Parathyroid adenoma (tissue), 2 donors: ENCODE measurements at regions not wholly inside any gene's neighbourhood (a gene's known extent, or its start where the extent isn't known, plus 50 kb on each side); places are given as distances from the start of the nearest gene placed in this dataset.

Source experiments
- H2AFZ ChIP-seq: fragments of 300-600 bp; sonication (generic); one replicate; pipeline ENCODE4 v1.7.0; 2017; ENCODE audit warnings: antibody characterized with exemption, mild to moderate bottlenecking
- H3K27ac ChIP-seq: fragments of 300-600 bp; sonication (generic); one replicate; pipeline ENCODE4 v1.7.0; 2017
- H3K27me3 ChIP-seq: fragments of 300-600 bp; sonication (generic); one replicate; pipeline ENCODE4 v1.7.0; 2017; ENCODE audit warnings: low read length; ENCODE audit not compliant: control insufficient read depth, insufficient read depth
- H3K36me3 ChIP-seq: fragments of 300-600 bp; sonication (generic); one replicate; pipeline ENCODE4 v1.7.0; 2017; ENCODE audit warnings: low read length; ENCODE audit not compliant: control insufficient read depth, insufficient read depth
- H3K4me1 ChIP-seq: fragments of 300-600 bp; sonication (generic); one replicate; pipeline ENCODE4 v1.7.0; 2017; ENCODE audit warnings: control low read depth
- H3K4me2 ChIP-seq: fragments of 300-600 bp; sonication (generic); one replicate; pipeline ENCODE4 v1.7.0; 2017; ENCODE audit warnings: low read length
- H3K4me3 ChIP-seq: fragments of 300-600 bp; sonication (generic); one replicate; pipeline ENCODE4 v1.7.0; 2017; ENCODE audit warnings: low read depth, low read length
- H3K79me2 ChIP-seq: fragments of 300-600 bp; sonication (generic); one replicate; pipeline ENCODE4 v1.7.0; 2017; ENCODE audit warnings: control low read depth
- H3K9ac ChIP-seq: fragments of 300-600 bp; sonication (generic); one replicate; pipeline ENCODE4 v1.7.0; 2017; ENCODE audit warnings: mild to moderate bottlenecking
- H3K9me3 ChIP-seq: fragments of 300-600 bp; sonication (generic); one replicate; pipeline ENCODE4 v1.7.0; 2017; ENCODE audit warnings: low read length; ENCODE audit not compliant: control insufficient read depth
- TF ChIP-seq, protein P1 (sequence below): fragments of 300-600 bp; sonication (generic); IDR thresholded peaks from one replicate; pipeline ENCODE4 v1.7.0; 2017; ENCODE audit warnings: antibody characterized with exemption, mild to moderate bottlenecking
- donor health status: primary hyperparathyroidism.

GRCh38 chr5:61882901-61883500 is 423.0 kb upstream of the KIF2A start:
- Histone ChIP-seq H2AFZ (no peak overlapping the region), H3K27ac (no peak overlapping the region), H3K4me1 (no peaks in the 10 kb centered on the region), H3K9me3 (no peaks in the 10 kb centered on the region), H3K9ac (no peak overlapping the region), H3K4me2 (no peak overlapping the region), H3K27me3 (no peaks in the 10 kb centered on the region), H3K4me3 (no peak overlapping the region), H3K79me2 (no peaks in the 10 kb centered on the region), H3K36me3 (no peaks in the 10 kb centered on the region)
- TF ChIP-seq, protein P1, sequence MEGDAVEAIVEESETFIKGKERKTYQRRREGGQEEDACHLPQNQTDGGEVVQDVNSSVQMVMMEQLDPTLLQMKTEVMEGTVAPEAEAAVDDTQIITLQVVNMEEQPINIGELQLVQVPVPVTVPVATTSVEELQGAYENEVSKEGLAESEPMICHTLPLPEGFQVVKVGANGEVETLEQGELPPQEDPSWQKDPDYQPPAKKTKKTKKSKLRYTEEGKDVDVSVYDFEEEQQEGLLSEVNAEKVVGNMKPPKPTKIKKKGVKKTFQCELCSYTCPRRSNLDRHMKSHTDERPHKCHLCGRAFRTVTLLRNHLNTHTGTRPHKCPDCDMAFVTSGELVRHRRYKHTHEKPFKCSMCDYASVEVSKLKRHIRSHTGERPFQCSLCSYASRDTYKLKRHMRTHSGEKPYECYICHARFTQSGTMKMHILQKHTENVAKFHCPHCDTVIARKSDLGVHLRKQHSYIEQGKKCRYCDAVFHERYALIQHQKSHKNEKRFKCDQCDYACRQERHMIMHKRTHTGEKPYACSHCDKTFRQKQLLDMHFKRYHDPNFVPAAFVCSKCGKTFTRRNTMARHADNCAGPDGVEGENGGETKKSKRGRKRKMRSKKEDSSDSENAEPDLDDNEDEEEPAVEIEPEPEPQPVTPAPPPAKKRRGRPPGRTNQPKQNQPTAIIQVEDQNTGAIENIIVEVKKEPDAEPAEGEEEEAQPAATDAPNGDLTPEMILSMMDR, result no peak

GRCh38 chr5:61884252-61884855 is 421.7 kb upstream of the KIF2A start:
- TF ChIP-seq, protein P1, result no peak
- Histone ChIP-seq H3K9me3 (no peaks in the 10 kb centered on the region), H2AFZ (no peak overlapping the region), H3K27ac (no peak overlapping the region), H3K4me2 (no peak overlapping the region), H3K4me3 (no peak overlapping the region), H3K4me1 (no peaks in the 10 kb centered on the region), H3K9ac (no peak overlapping the region), H3K36me3 (no peaks in the 10 kb centered on the region), H3K27me3 (no peaks in the 10 kb centered on the region), H3K79me2 (no peaks in the 10 kb centered on the region)

DNA sequence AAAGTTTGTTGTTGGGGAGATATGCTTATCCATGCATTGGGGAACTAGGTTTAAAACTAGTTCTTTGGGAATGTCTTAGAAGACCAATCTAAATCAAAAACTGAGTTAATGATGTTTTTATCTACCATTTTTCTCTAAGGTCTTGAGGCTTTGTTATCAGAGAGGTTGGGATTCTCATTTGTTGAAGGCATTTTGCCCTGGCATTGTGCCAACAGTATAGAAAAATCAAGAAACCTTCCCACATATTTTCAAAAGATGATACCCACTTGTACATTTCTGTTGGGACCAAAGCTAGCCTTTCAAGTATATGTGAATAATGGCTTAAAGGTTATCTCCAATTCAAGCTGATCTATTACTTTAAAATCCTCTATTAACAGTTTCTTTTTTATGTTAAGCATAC is 419.8 kb upstream of the KIF2A start:
- H3K79me2 ChIP-seq, result no peaks in the 10 kb centered on the region
- H3K27me3 ChIP-seq, result no peaks in the 10 kb centered on the region
- H3K36me3 ChIP-seq, result no peaks in the 10 kb centered on the region
- H3K9ac ChIP-seq, result no peak overlapping the region
- no peak overlapping the region for H3K4me3 ChIP-seq
- no peak overlapping the region for H2AFZ ChIP-seq
- TF ChIP-seq, protein P1, result no peak
- no peak overlapping the region for H3K4me2 ChIP-seq
- H3K9me3 ChIP-seq, result no peaks in the 10 kb centered on the region
- no peak overlapping the region for H3K27ac ChIP-seq
- H3K4me1 ChIP-seq, result no peaks in the 10 kb centered on the region

- no peaks in the 10 kb centered on the region for H3K36me3 ChIP-seq
- no peaks in the 10 kb centered on the region for H3K4me1 ChIP-seq
- TF ChIP-seq, protein P1, result no peak
- no peak overlapping the region for H3K4me3 ChIP-seq
- H3K27ac ChIP-seq, result no peak overlapping the region
- no peaks in the 10 kb centered on the region for H3K27me3 ChIP-seq
- no peak overlapping the region for H2AFZ ChIP-seq
- H3K4me2 ChIP-seq, result no peak overlapping the region
- no peak overlapping the region for H3K9ac ChIP-seq
- H3K9me3 ChIP-seq, result no peaks in the 10 kb centered on the region
- H3K79me2 ChIP-seq, result no peaks in the 10 kb centered on the region
Measured at GRCh38 chr5:61887271-61887670, 418.7 kb upstream of the KIF2A start.

- Histone ChIP-seq H3K4me3 (no peak overlapping the region), H3K9ac (no peak overlapping the region), H2AFZ (no peak overlapping the region), H3K79me2 (no peaks in the 10 kb centered on the region), H3K9me3 (no peaks in the 10 kb centered on the region), H3K27ac (no peak overlapping the region), H3K36me3 (no peaks in the 10 kb centered on the region), H3K4me1 (no peaks in the 10 kb centered on the region), H3K4me2 (no peak overlapping the region), H3K27me3 (no peaks in the 10 kb centered on the region)
- TF ChIP-seq, protein P1, result no peak
Measured at GRCh38 chr5:61894046-61894445, 412.0 kb upstream of the KIF2A start.
